ENCODE measurements at regions not wholly inside any gene's neighbourhood (a gene's known extent, or its start where the extent isn't known, plus 50 kb on each side); places are given as distances from the start of the nearest gene placed in this dataset.

GRCh38 chr6:164124986-164125385 is 710.5 kb downstream of the QKI start:
- Mint-ChIP-seq H3K27me3 (ENCODE audit: low read depth) (no peaks in the 10 kb centered on the region), H3K4me1 (ENCODE audit: low read depth) (no peaks in the 10 kb centered on the region), H3K36me3 (ENCODE audit: low read depth) (no peaks in the 10 kb centered on the region), H3K27ac (no peak overlapping the region), H3K9me3 (no peaks in the 10 kb centered on the region), H3K4me3 (no peak overlapping the region)

- H3K4me3 Mint-ChIP-seq: no peak overlapping the region
- H3K27me3 Mint-ChIP-seq (ENCODE audit: low read depth): no peaks in the 10 kb centered on the region
- H3K4me1 Mint-ChIP-seq (ENCODE audit: low read depth): no peaks in the 10 kb centered on the region
- H3K36me3 Mint-ChIP-seq (ENCODE audit: low read depth): no peaks in the 10 kb centered on the region
- H3K9me3 Mint-ChIP-seq: no peaks in the 10 kb centered on the region
- H3K27ac Mint-ChIP-seq: no peak overlapping the region
Observed at GRCh38 chr6:164124473-164124872, 710.0 kb downstream of the QKI start.

GRCh38 chr6:164122109-164122508 is 707.6 kb downstream of the QKI start:
- no peaks in the 10 kb centered on the region for H3K36me3 Mint-ChIP-seq (ENCODE audit: low read depth)
- H3K9me3 Mint-ChIP-seq: no peaks in the 10 kb centered on the region
- H3K27ac Mint-ChIP-seq: no peak overlapping the region
- H3K4me1 Mint-ChIP-seq (ENCODE audit: low read depth): no peaks in the 10 kb centered on the region
- H3K27me3 Mint-ChIP-seq (ENCODE audit: low read depth): no peaks in the 10 kb centered on the region
- no peak overlapping the region for H3K4me3 Mint-ChIP-seq

GRCh38 chr6:164121527-164121926 is 707.0 kb downstream of the QKI start:
- no peaks in the 10 kb centered on the region for H3K36me3 Mint-ChIP-seq (ENCODE audit: low read depth)
- H3K9me3 Mint-ChIP-seq: no peaks in the 10 kb centered on the region
- no peaks in the 10 kb centered on the region for H3K4me1 Mint-ChIP-seq (ENCODE audit: low read depth)
- H3K27me3 Mint-ChIP-seq (ENCODE audit: low read depth): no peaks in the 10 kb centered on the region
- H3K27ac Mint-ChIP-seq: no peak overlapping the region
- H3K4me3 Mint-ChIP-seq: no peak overlapping the region

- no peaks in the 10 kb centered on the region for H3K4me1 Mint-ChIP-seq (ENCODE audit: low read depth)
- no peaks in the 10 kb centered on the region for H3K36me3 Mint-ChIP-seq (ENCODE audit: low read depth)
- H3K27ac Mint-ChIP-seq: no peak overlapping the region
- H3K9me3 Mint-ChIP-seq: no peaks in the 10 kb centered on the region
- no peak overlapping the region for H3K4me3 Mint-ChIP-seq
- H3K27me3 Mint-ChIP-seq (ENCODE audit: low read depth): no peaks in the 10 kb centered on the region
Observed at GRCh38 chr6:164114651-164115050, 700.1 kb downstream of the QKI start.

- Mint-ChIP-seq H3K4me1 (ENCODE audit: low read depth) (no peaks in the 10 kb centered on the region), H3K36me3 (ENCODE audit: low read depth) (no peaks in the 10 kb centered on the region), H3K9me3 (no peaks in the 10 kb centered on the region), H3K4me3 (no peak overlapping the region), H3K27me3 (ENCODE audit: low read depth) (no peaks in the 10 kb centered on the region), H3K27ac (no peak overlapping the region)
Observed at GRCh38 chr6:164114051-164114450, 699.5 kb downstream of the QKI start.

GRCh38 chr6:164113637-164114036 is 699.1 kb downstream of the QKI start:
- Mint-ChIP-seq H3K27me3 (ENCODE audit: low read depth) (no peaks in the 10 kb centered on the region), H3K36me3 (ENCODE audit: low read depth) (no peaks in the 10 kb centered on the region), H3K4me3 (no peak overlapping the region), H3K4me1 (ENCODE audit: low read depth) (no peaks in the 10 kb centered on the region), H3K9me3 (no peaks in the 10 kb centered on the region), H3K27ac (no peak overlapping the region)

GRCh38 chr6:164109770-164110140 is 695.2 kb downstream of the QKI start:
- no peaks in the 10 kb centered on the region for H3K36me3 Mint-ChIP-seq (ENCODE audit: low read depth)
- H3K27me3 Mint-ChIP-seq (ENCODE audit: low read depth): no peaks in the 10 kb centered on the region
- no peaks in the 10 kb centered on the region for H3K9me3 Mint-ChIP-seq
- H3K27ac Mint-ChIP-seq: no peak overlapping the region
- no peaks in the 10 kb centered on the region for H3K4me1 Mint-ChIP-seq (ENCODE audit: low read depth)
- no peak overlapping the region for H3K4me3 Mint-ChIP-seq

GRCh38 chr6:164108869-164109769 is 694.6 kb downstream of the QKI start:
- Mint-ChIP-seq H3K4me1 (ENCODE audit: low read depth) (no peaks in the 10 kb centered on the region), H3K27me3 (ENCODE audit: low read depth) (no peaks in the 10 kb centered on the region), H3K4me3 (no peak overlapping the region), H3K36me3 (ENCODE audit: low read depth) (no peaks in the 10 kb centered on the region), H3K9me3 (no peaks in the 10 kb centered on the region), H3K27ac (no peak overlapping the region)

GRCh38 chr6:164108092-164108491 is 693.6 kb downstream of the QKI start:
- Mint-ChIP-seq H3K36me3 (ENCODE audit: low read depth) (no peaks in the 10 kb centered on the region), H3K27me3 (ENCODE audit: low read depth) (no peaks in the 10 kb centered on the region), H3K27ac (no peak overlapping the region), H3K4me3 (no peak overlapping the region), H3K9me3 (no peaks in the 10 kb centered on the region), H3K4me1 (ENCODE audit: low read depth) (no peaks in the 10 kb centered on the region)

GRCh38 chr6:164107297-164107995 is 692.9 kb downstream of the QKI start:
- no peaks in the 10 kb centered on the region for H3K4me1 Mint-ChIP-seq (ENCODE audit: low read depth)
- no peak overlapping the region for H3K27ac Mint-ChIP-seq
- no peaks in the 10 kb centered on the region for H3K27me3 Mint-ChIP-seq (ENCODE audit: low read depth)
- no peaks in the 10 kb centered on the region for H3K9me3 Mint-ChIP-seq
- no peaks in the 10 kb centered on the region for H3K36me3 Mint-ChIP-seq (ENCODE audit: low read depth)
- no peak overlapping the region for H3K4me3 Mint-ChIP-seq

- Mint-ChIP-seq H3K4me3 (no peak overlapping the region), H3K4me1 (ENCODE audit: low read depth) (no peaks in the 10 kb centered on the region), H3K27me3 (ENCODE audit: low read depth) (no peaks in the 10 kb centered on the region), H3K36me3 (ENCODE audit: low read depth) (no peaks in the 10 kb centered on the region), H3K9me3 (no peaks in the 10 kb centered on the region), H3K27ac (no peak overlapping the region)
Observed at GRCh38 chr6:164106345-164106769, 691.8 kb downstream of the QKI start.

- Mint-ChIP-seq H3K9me3 (no peaks in the 10 kb centered on the region), H3K4me3 (no peak overlapping the region), H3K27ac (no peak overlapping the region), H3K27me3 (ENCODE audit: low read depth) (no peaks in the 10 kb centered on the region), H3K4me1 (ENCODE audit: low read depth) (no peaks in the 10 kb centered on the region), H3K36me3 (ENCODE audit: low read depth) (no peaks in the 10 kb centered on the region)
Observed at GRCh38 chr6:164105705-164106104, 691.2 kb downstream of the QKI start.

- Mint-ChIP-seq H3K36me3 (ENCODE audit: low read depth) (no peaks in the 10 kb centered on the region), H3K9me3 (no peaks in the 10 kb centered on the region), H3K4me3 (no peak overlapping the region), H3K27me3 (ENCODE audit: low read depth) (no peaks in the 10 kb centered on the region), H3K4me1 (ENCODE audit: low read depth) (no peaks in the 10 kb centered on the region), H3K27ac (no peak overlapping the region)
Observed at GRCh38 chr6:164104432-164104831, 689.9 kb downstream of the QKI start.

- H3K36me3 Mint-ChIP-seq (ENCODE audit: low read depth): no peaks in the 10 kb centered on the region
- H3K4me3 Mint-ChIP-seq: no peak overlapping the region
- H3K27me3 Mint-ChIP-seq (ENCODE audit: low read depth): no peaks in the 10 kb centered on the region
- no peaks in the 10 kb centered on the region for H3K9me3 Mint-ChIP-seq
- no peaks in the 10 kb centered on the region for H3K4me1 Mint-ChIP-seq (ENCODE audit: low read depth)
- no peak overlapping the region for H3K27ac Mint-ChIP-seq
Observed at GRCh38 chr6:164102693-164103092, 688.2 kb downstream of the QKI start.

Measured in T-helper 1 cell treated with Interleukin-12 subunit alpha and Interleukin-12 subunit beta and Interleukin-4 antibody, amounts not matched to agents 30 μg/mL and 1 μg/mL, for 36 hours (primary cell).